Uterus (tissue), 2 donors: ENCODE measurements at regions not wholly inside any gene's neighbourhood (a gene's known extent, or its start where the extent isn't known, plus 50 kb on each side); places are given as distances from the start of the nearest gene placed in this dataset.
"Not testable (repeated sequence)": the region's sequence is repeated elsewhere in the genome, so short reads cannot be mapped to it uniquely, and the experiment has no call there.

Experiments used
- POLR2A ChIP-seq, 2 donors: fragments of 450-650 bp; IDR thresholded peaks; one replicate each; pipeline ENCODE4 v1.6.1; 2016; ENCODE audit warnings: antibody characterized with exemption in 2 of 2, mild to moderate bottlenecking in 1 of 2, moderate library complexity in 1 of 2
- TF ChIP-seq, protein P1 (sequence below), 4 experiments: fragments of 200-600 bp in 2 of 4; fragments of 450-650 bp in 2 of 4; sonication (generic) in 2 of 4; IDR thresholded peaks; one replicate each; pipeline ENCODE4 v1.5.1; 2016 to 2019; ENCODE audit warnings: antibody characterized with exemption in 4 of 4, mild to moderate bottlenecking in 2 of 4, moderate library complexity in 1 of 4

DNA sequence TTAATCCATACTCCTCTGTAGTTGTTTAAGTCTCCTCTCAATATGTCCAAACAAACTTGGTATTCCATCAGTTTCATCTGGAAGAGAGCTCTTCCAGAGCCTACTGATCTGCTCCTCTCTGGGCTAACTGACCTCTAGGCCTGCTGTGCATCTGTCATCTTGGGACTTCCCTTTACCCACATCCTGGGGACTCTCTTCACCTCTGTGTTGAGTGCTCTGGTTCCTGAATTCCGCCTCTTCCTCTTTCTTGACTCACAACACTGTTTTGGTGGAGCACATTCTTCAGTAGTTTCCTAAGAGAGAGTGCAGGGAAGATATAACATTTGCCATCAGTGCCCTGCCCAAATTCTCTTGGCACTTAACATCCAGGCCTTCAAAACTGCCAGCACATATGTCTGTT lies 55.9 kb upstream of the NOTCH2NLA start:
- TF ChIP-seq, protein P1, sequence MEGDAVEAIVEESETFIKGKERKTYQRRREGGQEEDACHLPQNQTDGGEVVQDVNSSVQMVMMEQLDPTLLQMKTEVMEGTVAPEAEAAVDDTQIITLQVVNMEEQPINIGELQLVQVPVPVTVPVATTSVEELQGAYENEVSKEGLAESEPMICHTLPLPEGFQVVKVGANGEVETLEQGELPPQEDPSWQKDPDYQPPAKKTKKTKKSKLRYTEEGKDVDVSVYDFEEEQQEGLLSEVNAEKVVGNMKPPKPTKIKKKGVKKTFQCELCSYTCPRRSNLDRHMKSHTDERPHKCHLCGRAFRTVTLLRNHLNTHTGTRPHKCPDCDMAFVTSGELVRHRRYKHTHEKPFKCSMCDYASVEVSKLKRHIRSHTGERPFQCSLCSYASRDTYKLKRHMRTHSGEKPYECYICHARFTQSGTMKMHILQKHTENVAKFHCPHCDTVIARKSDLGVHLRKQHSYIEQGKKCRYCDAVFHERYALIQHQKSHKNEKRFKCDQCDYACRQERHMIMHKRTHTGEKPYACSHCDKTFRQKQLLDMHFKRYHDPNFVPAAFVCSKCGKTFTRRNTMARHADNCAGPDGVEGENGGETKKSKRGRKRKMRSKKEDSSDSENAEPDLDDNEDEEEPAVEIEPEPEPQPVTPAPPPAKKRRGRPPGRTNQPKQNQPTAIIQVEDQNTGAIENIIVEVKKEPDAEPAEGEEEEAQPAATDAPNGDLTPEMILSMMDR (IDR thresholded peaks at IDR 0.05): not testable (repeated sequence)
- TF ChIP-seq POLR2A (IDR thresholded peaks at IDR 0.05): not testable (repeated sequence)
